HG02571 (cell line): ENCODE measurements at regions not wholly inside any gene's neighbourhood (a gene's known extent, or its start where the extent isn't known, plus 50 kb on each side); places are given as distances from the start of the nearest gene placed in this dataset.

Experiments used
- ATAC-seq: cut with Tn5 transposase; IDR thresholded peaks from one replicate; pipeline ENCODE4 v1.9.1; 2021; ENCODE audit warnings: mild to moderate bottlenecking, moderate library complexity; ENCODE audit not compliant: unreplicated experiment

GRCh38 chr3:170753421-170754310 is 116.3 kb downstream of the RPL22L1 start:
- ATAC-seq: no peak

- no peak for ATAC-seq
Observed at GRCh38 chr3:170752571-170753155, 117.3 kb downstream of the RPL22L1 start.

- no peak for ATAC-seq
Observed at GRCh38 chr3:170751899-170752293, 118.1 kb downstream of the RPL22L1 start.

GRCh38 chr3:170751083-170751898 is 118.7 kb downstream of the RPL22L1 start:
- no peak for ATAC-seq

GRCh38 chr3:170750478-170750830 is 119.5 kb downstream of the RPL22L1 start:
- ATAC-seq: no peak

- no peak for ATAC-seq
Observed at GRCh38 chr3:170749765-170750477, 120.1 kb downstream of the RPL22L1 start.

GRCh38 chr3:170749185-170749584 is 120.8 kb downstream of the RPL22L1 start:
- no peak for ATAC-seq

GRCh38 chr3:170746175-170746942 is 123.6 kb downstream of the RPL22L1 start:
- no peak for ATAC-seq

GRCh38 chr3:170745211-170745718 is 124.7 kb downstream of the RPL22L1 start:
- no peak for ATAC-seq

- no peak for ATAC-seq
Observed at GRCh38 chr3:170741756-170742529, 128.1 kb downstream of the RPL22L1 start.

- no peak for ATAC-seq
Observed at GRCh38 chr3:170740726-170741591, 129.0 kb downstream of the RPL22L1 start.

GRCh38 chr3:170740285-170740684 is 129.7 kb downstream of the RPL22L1 start:
- ATAC-seq: no peak

- no peak for ATAC-seq
Observed at GRCh38 chr3:170739410-170739809, 130.6 kb downstream of the RPL22L1 start.

GRCh38 chr3:170738766-170739165 is 131.2 kb downstream of the RPL22L1 start:
- ATAC-seq: no peak

- ATAC-seq: no peak
Observed at GRCh38 chr3:170737498-170738162, 132.4 kb downstream of the RPL22L1 start.

GRCh38 chr3:170735821-170736220 is 134.2 kb downstream of the RPL22L1 start:
- ATAC-seq: no peak

- ATAC-seq: no peak
Observed at GRCh38 chr3:170734735-170735065, 135.3 kb downstream of the RPL22L1 start.
